Natural killer cell (primary cell): ENCODE measurements at regions not wholly inside any gene's neighbourhood (a gene's known extent, or its start where the extent isn't known, plus 50 kb on each side); places are given as distances from the start of the nearest gene placed in this dataset.

Source experiments
- ATAC-seq, 3 donors: fragments of 150-1000 bp in 2 of 3; fragments of 200-7000 bp in 1 of 3; cut with Tn5 transposase; 1 replicate in 1 of 3; 2 replicates in 2 of 3; pipeline ENCODE4 v1.10.0; 2021; ENCODE audit warnings: mild to moderate bottlenecking in 2 of 3, moderate library complexity in 2 of 3
- DNase-seq, 2 donors: peaks; one replicate each; pipeline versions ENCODE4 v3.0.0 to v3.0.0-alpha.2; 2013 to 2021; ENCODE audit warnings: mixed read lengths in 1 of 2
- H3K27ac ChIP-seq: one replicate; pipeline ENCODE4 v1.5.1; 2013; ENCODE audit warnings: mild to moderate bottlenecking, low read length
- H3K27me3 ChIP-seq: one replicate; pipeline ENCODE4 v1.6.1; 2013; ENCODE audit warnings: low read length; ENCODE audit not compliant: control insufficient read depth, insufficient read depth
- H3K36me3 ChIP-seq: one replicate; pipeline ENCODE4 v1.6.1; 2013; ENCODE audit warnings: low read length; ENCODE audit not compliant: control insufficient read depth, insufficient read depth
- H3K4me1 ChIP-seq: one replicate; pipeline ENCODE4 v1.6.1; 2013; ENCODE audit warnings: low read length; ENCODE audit not compliant: control insufficient read depth, insufficient read depth
- H3K4me3 ChIP-seq: one replicate; pipeline ENCODE4 v1.5.1; 2013; ENCODE audit warnings: low read length
- H3K9me3 ChIP-seq: one replicate; pipeline ENCODE4 v1.6.1; 2013; ENCODE audit warnings: low read length; ENCODE audit not compliant: control insufficient read depth, insufficient read depth
- H3K27ac Mint-ChIP-seq, 2 donors: one replicate each; pipeline ENCODE4 v1.8.0; 2022; ENCODE audit warnings: mild to moderate bottlenecking in 2 of 2, mixed read lengths in 2 of 2, moderate library complexity in 1 of 2
- H3K27me3 Mint-ChIP-seq, 2 donors: one replicate each; pipeline ENCODE4 v1.8.0; 2022; ENCODE audit warnings: low read depth in 2 of 2, mixed read lengths in 2 of 2
- H3K36me3 Mint-ChIP-seq: one replicate; pipeline ENCODE4 v1.8.0; 2022; ENCODE audit warnings: mixed read lengths
- H3K4me1 Mint-ChIP-seq, 2 donors: one replicate each; pipeline ENCODE4 v1.8.0; 2022; ENCODE audit warnings: mixed read lengths in 2 of 2
- H3K4me3 Mint-ChIP-seq: one replicate; pipeline ENCODE4 v1.8.0; 2022; ENCODE audit warnings: mild to moderate bottlenecking, moderate library complexity, mixed read lengths
- H3K9me3 Mint-ChIP-seq, 2 donors: one replicate each; pipeline ENCODE4 v1.8.0; 2022; ENCODE audit warnings: mixed read lengths in 2 of 2
- WGBS: methylation state at CpG from one replicate; pipeline ENCODE4 v1.1.7; 2013; ENCODE audit warnings: missing lambda C conversion rate; ENCODE audit not compliant: insufficient coverage; 5-methylcytosine and 5-hydroxymethylcytosine counted together
- intact Hi-C: fragments of 100-400 bp; cut with micrococcal nuclease; formaldehyde crosslinking; loops from one replicate; pipeline ENCODE4 v1.14.2; 2022
- TF ChIP-seq, protein P1 (sequence below): fragments of 200-600 bp; IDR thresholded peaks from one replicate; pipeline ENCODE4 v1.8.0; 2022; ENCODE audit warnings: antibody characterized with exemption

GRCh38 chr9:107890921-107891465 is 401.4 kb upstream of the KLF4 start:
- 96% methylated on average over 2 of the region's 3 CpGs for WGBS
- no peak overlapping the region for H3K4me3 ChIP-seq
- no peaks in the 10 kb centered on the region for H3K27me3 ChIP-seq
- no peaks in the 10 kb centered on the region for H3K36me3 Mint-ChIP-seq
- H3K4me1 Mint-ChIP-seq = no peaks in the 10 kb centered on the region
- peaks cover 0 to 2% of the 10 kb centered on the region in 2 donors for H3K27me3 Mint-ChIP-seq
- H3K9me3 Mint-ChIP-seq = peaks cover 6 to 8% of the 10 kb centered on the region in 2 donors
- H3K4me1 ChIP-seq = no peaks in the 10 kb centered on the region
- no peak for DNase-seq
- H3K36me3 ChIP-seq = no peaks in the 10 kb centered on the region
- no peak overlapping the region for H3K27ac Mint-ChIP-seq
- TF ChIP-seq, protein P1, sequence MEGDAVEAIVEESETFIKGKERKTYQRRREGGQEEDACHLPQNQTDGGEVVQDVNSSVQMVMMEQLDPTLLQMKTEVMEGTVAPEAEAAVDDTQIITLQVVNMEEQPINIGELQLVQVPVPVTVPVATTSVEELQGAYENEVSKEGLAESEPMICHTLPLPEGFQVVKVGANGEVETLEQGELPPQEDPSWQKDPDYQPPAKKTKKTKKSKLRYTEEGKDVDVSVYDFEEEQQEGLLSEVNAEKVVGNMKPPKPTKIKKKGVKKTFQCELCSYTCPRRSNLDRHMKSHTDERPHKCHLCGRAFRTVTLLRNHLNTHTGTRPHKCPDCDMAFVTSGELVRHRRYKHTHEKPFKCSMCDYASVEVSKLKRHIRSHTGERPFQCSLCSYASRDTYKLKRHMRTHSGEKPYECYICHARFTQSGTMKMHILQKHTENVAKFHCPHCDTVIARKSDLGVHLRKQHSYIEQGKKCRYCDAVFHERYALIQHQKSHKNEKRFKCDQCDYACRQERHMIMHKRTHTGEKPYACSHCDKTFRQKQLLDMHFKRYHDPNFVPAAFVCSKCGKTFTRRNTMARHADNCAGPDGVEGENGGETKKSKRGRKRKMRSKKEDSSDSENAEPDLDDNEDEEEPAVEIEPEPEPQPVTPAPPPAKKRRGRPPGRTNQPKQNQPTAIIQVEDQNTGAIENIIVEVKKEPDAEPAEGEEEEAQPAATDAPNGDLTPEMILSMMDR = no peak
- H3K9me3 ChIP-seq = no peaks in the 10 kb centered on the region
- H3K27ac ChIP-seq = no peak overlapping the region
- H3K4me3 Mint-ChIP-seq = no peak overlapping the region
- ATAC-seq = no peak
- intact Hi-C loops = no loop called here

DNA sequence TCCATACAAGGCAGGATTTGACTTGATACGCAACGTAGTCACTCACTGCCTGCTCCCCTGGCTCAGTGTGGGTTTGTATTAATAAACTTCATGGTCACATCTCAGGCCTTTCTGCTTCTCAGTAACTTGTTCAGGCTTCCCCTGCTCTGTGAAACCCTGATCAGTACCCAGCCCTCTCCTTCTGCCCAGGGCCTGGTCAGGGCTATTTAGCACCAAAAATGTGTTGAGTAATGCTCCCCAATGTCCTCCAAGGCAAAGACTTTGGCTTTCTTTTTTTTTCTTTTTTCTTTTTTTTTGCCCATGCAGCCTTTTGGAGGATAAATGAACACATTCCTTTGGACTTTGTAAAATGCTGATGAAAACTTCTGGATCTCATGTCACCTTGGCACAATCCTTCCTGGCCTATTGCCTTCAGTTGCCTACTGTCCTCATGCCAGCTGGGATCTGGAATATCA is 399.2 kb upstream of the KLF4 start:
- H3K9me3 ChIP-seq = no peaks in the 10 kb centered on the region
- H3K27ac ChIP-seq = no peak overlapping the region
- H3K36me3 Mint-ChIP-seq = no peaks in the 10 kb centered on the region
- no peak for DNase-seq
- TF ChIP-seq, protein P1 = no peak
- H3K4me1 Mint-ChIP-seq = no peaks in the 10 kb centered on the region
- no peak overlapping the region for H3K4me3 Mint-ChIP-seq
- no peaks in the 10 kb centered on the region for H3K36me3 ChIP-seq
- H3K9me3 Mint-ChIP-seq = peaks cover 6 to 8% of the 10 kb centered on the region in 2 donors
- no peak overlapping the region for H3K27ac Mint-ChIP-seq
- intact Hi-C loops = no loop called here
- no peak for ATAC-seq
- whole genome bisulfite sequencing = 100% methylated on average over 2 of the region's 2 CpGs
- peaks cover 0 to 2% of the 10 kb centered on the region in 2 donors for H3K27me3 Mint-ChIP-seq
- H3K27me3 ChIP-seq = no peaks in the 10 kb centered on the region
- H3K4me3 ChIP-seq = no peak overlapping the region
- H3K4me1 ChIP-seq = no peaks in the 10 kb centered on the region

DNA sequence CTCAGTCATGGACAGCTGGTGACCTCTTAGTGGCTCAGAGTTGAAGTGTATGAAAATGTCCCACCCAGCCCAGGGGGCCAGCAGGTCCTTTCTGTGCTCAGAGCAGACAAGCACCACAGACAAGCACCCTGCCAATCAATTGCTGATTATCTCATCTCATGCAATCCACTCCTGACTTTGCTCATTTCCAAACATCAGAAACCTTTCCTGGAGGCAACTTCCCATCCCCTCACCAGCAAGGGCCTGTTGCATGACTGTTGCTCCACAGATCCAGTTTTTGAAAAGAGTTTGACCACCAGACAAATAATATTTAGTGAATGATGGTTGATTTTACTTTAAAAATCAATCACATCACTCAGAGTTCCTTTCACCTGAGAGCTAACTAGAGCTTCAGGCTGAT is 397.3 kb upstream of the KLF4 start:
- Histone ChIP-seq H3K27me3 (no peaks in the 10 kb centered on the region), H3K36me3 (no peaks in the 10 kb centered on the region), H3K27ac (no peak overlapping the region), H3K4me1 (no peaks in the 10 kb centered on the region), H3K4me3 (no peak overlapping the region), H3K9me3 (no peaks in the 10 kb centered on the region)
- no peak for DNase-seq
- Mint-ChIP-seq H3K4me1 (no peaks in the 10 kb centered on the region), H3K4me3 (no peak overlapping the region), H3K27me3 (peaks cover 0 to 1% of the 10 kb centered on the region in 2 donors), H3K9me3 (peaks cover 3 to 5% of the 10 kb centered on the region in 2 donors), H3K27ac (no peak overlapping the region), H3K36me3 (no peaks in the 10 kb centered on the region)
- intact Hi-C loops = no loop called here
- TF ChIP-seq, protein P1 = no peak
- ATAC-seq = no peak

DNA sequence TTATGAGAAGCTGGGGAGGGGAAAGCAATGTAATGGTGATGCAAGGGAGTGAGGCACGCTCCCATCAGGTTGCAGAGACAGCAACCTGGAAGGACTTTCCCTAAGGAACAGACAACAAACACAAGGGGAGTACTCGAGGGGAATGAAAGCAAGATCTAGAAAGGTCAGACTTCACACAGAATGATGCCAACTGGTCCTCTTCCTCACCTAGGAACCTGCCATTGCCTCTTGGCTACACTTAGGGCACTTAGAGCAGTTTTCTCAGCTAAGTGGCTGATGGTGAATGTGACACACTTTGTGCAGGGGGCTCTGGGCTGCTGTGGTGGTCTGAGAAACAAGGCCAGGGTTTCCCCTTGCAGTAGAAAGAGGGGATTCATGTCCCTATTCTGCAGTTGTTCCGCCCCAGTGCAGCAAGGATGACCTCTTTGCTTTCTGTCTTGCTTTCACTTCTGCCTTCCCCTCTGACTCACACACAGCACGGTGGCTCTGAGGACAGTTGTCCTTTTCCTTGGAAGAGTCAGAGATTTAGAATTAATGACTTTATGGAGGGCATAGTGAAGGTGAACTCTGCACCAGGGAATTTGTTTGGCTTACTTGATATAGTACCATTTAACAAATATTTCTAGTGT is 394.0 kb upstream of the KLF4 start:
- H3K36me3 Mint-ChIP-seq = no peaks in the 10 kb centered on the region
- H3K9me3 ChIP-seq = no peaks in the 10 kb centered on the region
- H3K9me3 Mint-ChIP-seq = no peaks in the 10 kb centered on the region
- H3K4me3 ChIP-seq = no peak overlapping the region
- no peaks in the 10 kb centered on the region for H3K4me1 Mint-ChIP-seq
- no peak overlapping the region for H3K27ac ChIP-seq
- no peaks in the 10 kb centered on the region for H3K27me3 Mint-ChIP-seq
- DNase-seq = no peak
- no peak overlapping the region for H3K27ac Mint-ChIP-seq
- H3K4me1 ChIP-seq = no peaks in the 10 kb centered on the region
- no peaks in the 10 kb centered on the region for H3K27me3 ChIP-seq
- 65% methylated on average over 3 of the region's 4 CpGs for WGBS
- TF ChIP-seq, protein P1 = no peak
- ATAC-seq = no peak
- no peaks in the 10 kb centered on the region for H3K36me3 ChIP-seq
- intact Hi-C loops = no loop called here
- no peak overlapping the region for H3K4me3 Mint-ChIP-seq
